Neural progenitor cell (in vitro differentiated cells): ENCODE measurements at regions not wholly inside any gene's neighbourhood (a gene's known extent, or its start where the extent isn't known, plus 50 kb on each side); places are given as distances from the start of the nearest gene placed in this dataset.

Source experiments
- DNase-seq: peaks from one replicate; pipeline ENCODE4 v3.0.0-alpha.2; 2016; ENCODE audit warnings: low spot score
- H2AFZ ChIP-seq: fragments of 200-600 bp; sonication (generic); replicated peaks from 2 replicates; pipeline ENCODE4 v1.6.1; 2016; ENCODE audit warnings: antibody characterized with exemption
- H3F3A ChIP-seq: fragments of 200-600 bp; sonication (generic); 2 replicates; pipeline ENCODE4 v1.6.1; 2016; ENCODE audit warnings: antibody characterized with exemption, low read depth
- H3K27ac ChIP-seq: fragments of 200-600 bp; sonication (generic); 2 replicates; pipeline ENCODE4 v1.5.1; 2016; ENCODE audit warnings: mild to moderate bottlenecking
- H3K27me3 ChIP-seq: fragments of 200-600 bp; sonication (generic); 2 replicates; pipeline ENCODE4 v1.6.1; 2016; ENCODE audit warnings: mild to moderate bottlenecking, moderate library complexity
- H3K36me3 ChIP-seq: fragments of 200-600 bp; sonication (generic); 2 replicates; pipeline ENCODE4 v1.5.1; 2016
- H3K4me1 ChIP-seq: fragments of 200-600 bp; sonication (generic); 2 replicates; pipeline ENCODE4 v1.6.1; 2016; ENCODE audit warnings: mixed run types
- H3K4me2 ChIP-seq: fragments of 200-600 bp; sonication (generic); 2 replicates; pipeline ENCODE4 v1.6.1; 2016
- H3K4me3 ChIP-seq: fragments of 200-600 bp; sonication (generic); 2 replicates; pipeline ENCODE4 v1.5.1; 2016
- H3K79me2 ChIP-seq: fragments of 200-600 bp; sonication (generic); 2 replicates; pipeline ENCODE4 v1.6.1; 2016; ENCODE audit warnings: low read depth
- H3K9ac ChIP-seq: fragments of 200-600 bp; sonication (generic); 2 replicates; pipeline ENCODE4 v1.6.1; 2016
- H3K9me3 ChIP-seq: fragments of 200-600 bp; sonication (generic); 2 replicates; pipeline ENCODE4 v1.5.1; 2016; ENCODE audit warnings: low read depth
- H4K20me1 ChIP-seq: fragments of 200-600 bp; sonication (generic); 2 replicates; pipeline ENCODE4 v1.6.1; 2016; ENCODE audit warnings: low read depth
- H3K27ac Mint-ChIP-seq: 3 replicates; pipeline ENCODE4 v1.8.0; 2021; ENCODE audit warnings: mixed read lengths
- H3K27me3 Mint-ChIP-seq: 2 replicates; pipeline ENCODE4 v1.8.0; 2022; ENCODE audit warnings: low read depth, mild to moderate bottlenecking, inconsistent platforms, moderate library complexity, mixed read lengths; ENCODE audit not compliant: insufficient read depth
- H3K36me3 Mint-ChIP-seq: 3 replicates; pipeline ENCODE4 v1.8.0; 2021; ENCODE audit warnings: mixed read lengths
- H3K4me1 Mint-ChIP-seq: 3 replicates; pipeline ENCODE4 v1.8.0; 2021; ENCODE audit warnings: mixed read lengths
- H3K4me3 Mint-ChIP-seq: 3 replicates; pipeline ENCODE4 v1.8.0; 2021; ENCODE audit warnings: mild to moderate bottlenecking, moderate library complexity, mixed read lengths
- H3K9me3 Mint-ChIP-seq: 3 replicates; pipeline ENCODE4 v1.8.0; 2020; ENCODE audit warnings: mixed read lengths
- CTCF ChIP-seq: fragments of 200-600 bp; sonication (generic); IDR thresholded peaks from 2 replicates; pipeline ENCODE4 v1.5.1; 2017; ENCODE audit warnings: antibody characterized with exemption, mild to moderate bottlenecking
- EZH2 ChIP-seq: fragments of 200-600 bp; sonication (generic); IDR thresholded peaks from 2 replicates; pipeline ENCODE4 v1.6.1; 2017; ENCODE audit warnings: antibody characterized with exemption, mild to moderate bottlenecking, moderate library complexity
- EZH2phosphoT487 ChIP-seq: fragments of 200-600 bp; sonication (generic); IDR thresholded peaks from 2 replicates; pipeline ENCODE4 v1.6.1; 2017; ENCODE audit warnings: antibody characterized with exemption

GRCh38 chr6:112501705-112502104, 154.6 kb downstream of the RFPL4B start:
- no peaks in the 10 kb centered on the region for H3K36me3 ChIP-seq
- H3K9ac ChIP-seq, result no peak overlapping the region
- no peaks in the 10 kb centered on the region for H3K79me2 ChIP-seq
- DNase-seq, result peak; percentile 83
- no peaks in the 10 kb centered on the region for H4K20me1 ChIP-seq
- H3K4me3 Mint-ChIP-seq, result peak overlapping the region; percentile 66
- peak overlapping the region; percentile 98 for H3K27ac ChIP-seq
- H3K27ac Mint-ChIP-seq, result peak overlapping the region; percentile 96
- H3K4me1 ChIP-seq, result peaks cover 56% of the 10 kb centered on the region
- H3K4me2 ChIP-seq, result peak overlapping the region; percentile 56
- peaks cover 43% of the 10 kb centered on the region for H3F3A ChIP-seq
- H3K9me3 ChIP-seq, result no peaks in the 10 kb centered on the region
- peaks cover 3% of the 10 kb centered on the region for H3K27me3 Mint-ChIP-seq
- H3K4me1 Mint-ChIP-seq, result peaks cover 63% of the 10 kb centered on the region
- H2AFZ ChIP-seq, result no peak overlapping the region
- peaks cover 17% of the 10 kb centered on the region for H3K36me3 Mint-ChIP-seq
- peaks cover 9% of the 10 kb centered on the region for H3K9me3 Mint-ChIP-seq
- H3K4me3 ChIP-seq, result peak overlapping the region; percentile 7
- H3K27me3 ChIP-seq, result no peaks in the 10 kb centered on the region
- TF ChIP-seq EZH2 (no peak), CTCF (no peak)

- peak overlapping the region; percentile 99 for H3K27ac Mint-ChIP-seq
- peaks cover 3% of the 10 kb centered on the region for H3K27me3 Mint-ChIP-seq
- H3K9me3 Mint-ChIP-seq, result peaks cover 8% of the 10 kb centered on the region
- Histone ChIP-seq H3K4me1 (peaks cover 60% of the 10 kb centered on the region), H3K9ac (no peak overlapping the region), H3K36me3 (no peaks in the 10 kb centered on the region), H3F3A (peaks cover 43% of the 10 kb centered on the region), H3K27me3 (no peaks in the 10 kb centered on the region), H2AFZ (no peak overlapping the region), H3K4me2 (peak overlapping the region; percentile 56), H4K20me1 (no peaks in the 10 kb centered on the region), H3K9me3 (no peaks in the 10 kb centered on the region), H3K79me2 (no peaks in the 10 kb centered on the region), H3K27ac (peak overlapping the region; percentile 98), H3K4me3 (peak overlapping the region; percentile 23)
- peak; percentile 16 for DNase-seq
- H3K4me3 Mint-ChIP-seq, result peak overlapping the region; percentile 80
- TF ChIP-seq EZH2, result no peak
- TF ChIP-seq CTCF, result peak; percentile 57
- H3K36me3 Mint-ChIP-seq, result peaks cover 16% of the 10 kb centered on the region
- peaks cover 67% of the 10 kb centered on the region for H3K4me1 Mint-ChIP-seq
These were observed 155.4 kb downstream of the RFPL4B start for GRCh38 chr6:112502351-112503090.

- H3K4me3 ChIP-seq, result peak overlapping the region; percentile 23
- peaks cover 3% of the 10 kb centered on the region for H3K27me3 Mint-ChIP-seq
- TF ChIP-seq EZH2 (no peak), EZH2phosphoT487 (peak; percentile 52)
- peak overlapping the region; percentile 98 for H3K27ac ChIP-seq
- peaks cover 16% of the 10 kb centered on the region for H3K36me3 Mint-ChIP-seq
- no peak overlapping the region for H2AFZ ChIP-seq
- H3K9me3 ChIP-seq, result no peaks in the 10 kb centered on the region
- H4K20me1 ChIP-seq, result no peaks in the 10 kb centered on the region
- peak overlapping the region; percentile 99 for H3K27ac Mint-ChIP-seq
- H3K4me2 ChIP-seq, result peak overlapping the region; percentile 56
- no peaks in the 10 kb centered on the region for H3K79me2 ChIP-seq
- peaks cover 43% of the 10 kb centered on the region for H3F3A ChIP-seq
- peaks cover 63% of the 10 kb centered on the region for H3K4me1 ChIP-seq
- H3K9ac ChIP-seq, result no peak overlapping the region
- peak; percentile 90 for DNase-seq
- H3K4me3 Mint-ChIP-seq, result peak overlapping the region; percentile 80
- peaks cover 68% of the 10 kb centered on the region for H3K4me1 Mint-ChIP-seq
- H3K9me3 Mint-ChIP-seq, result peaks cover 9% of the 10 kb centered on the region
- no peaks in the 10 kb centered on the region for H3K27me3 ChIP-seq
- H3K36me3 ChIP-seq, result no peaks in the 10 kb centered on the region
These were observed 156.0 kb downstream of the RFPL4B start for GRCh38 chr6:112503091-112503596.

GRCh38 chr6:112504621-112505020, 157.5 kb downstream of the RFPL4B start:
- peaks cover 6% of the 10 kb centered on the region for H3K36me3 ChIP-seq
- Mint-ChIP-seq H3K4me1 (peaks cover 70% of the 10 kb centered on the region), H3K4me3 (peak overlapping the region; percentile 39), H3K27me3 (peaks cover 3% of the 10 kb centered on the region), H3K27ac (peak overlapping the region; percentile 99), H3K36me3 (peaks cover 20% of the 10 kb centered on the region), H3K9me3 (peaks cover 17% of the 10 kb centered on the region)
- peak overlapping the region; percentile 56 for H3K4me2 ChIP-seq
- no peak overlapping the region for H3K4me3 ChIP-seq
- no peak for TF ChIP-seq EZH2
- TF ChIP-seq CTCF, result no peak
- no peak for TF ChIP-seq EZH2phosphoT487
- no peak overlapping the region for H3K9ac ChIP-seq
- peaks cover 52% of the 10 kb centered on the region for H3F3A ChIP-seq
- peak overlapping the region; percentile 98 for H3K27ac ChIP-seq
- no peaks in the 10 kb centered on the region for H4K20me1 ChIP-seq
- no peak for DNase-seq
- H3K9me3 ChIP-seq, result peaks cover 6% of the 10 kb centered on the region
- peaks cover 70% of the 10 kb centered on the region for H3K4me1 ChIP-seq
- H3K27me3 ChIP-seq, result no peaks in the 10 kb centered on the region
- H3K79me2 ChIP-seq, result no peaks in the 10 kb centered on the region
- no peak overlapping the region for H2AFZ ChIP-seq
